IPS-20b (cell line): ENCODE measurements at regions not wholly inside any gene's neighbourhood (a gene's known extent, or its start where the extent isn't known, plus 50 kb on each side); places are given as distances from the start of the nearest gene placed in this dataset.

Experiments
- H3K27ac ChIP-seq: one replicate; pipeline ENCODE4 v1.5.1; 2013; ENCODE audit warnings: low read length
- H3K27me3 ChIP-seq: 2 replicates; pipeline ENCODE4 v1.6.1; 2013; ENCODE audit warnings: mild to moderate bottlenecking, low read length, inconsistent platforms; ENCODE audit not compliant: insufficient read depth
- H3K36me3 ChIP-seq: 2 replicates; pipeline ENCODE4 v1.6.1; 2013; ENCODE audit warnings: low read depth, mild to moderate bottlenecking, inconsistent platforms, low read length, moderate library complexity; ENCODE audit not compliant: insufficient read depth
- H3K4me1 ChIP-seq: 2 replicates; pipeline ENCODE4 v1.6.1; 2013; ENCODE audit warnings: mild to moderate bottlenecking, control low read depth, inconsistent platforms, low read length, moderate library complexity; ENCODE audit not compliant: insufficient read depth
- H3K4me3 ChIP-seq: 2 replicates; pipeline ENCODE4 v1.5.1; 2013; ENCODE audit warnings: mild to moderate bottlenecking, low read length, inconsistent platforms
- H3K9ac ChIP-seq: 2 replicates; pipeline ENCODE4 v1.6.1; 2013; ENCODE audit warnings: low read depth, mild to moderate bottlenecking, inconsistent platforms, low read length, moderate library complexity
- H3K9me3 ChIP-seq: 2 replicates; pipeline ENCODE4 v1.6.1; 2013; ENCODE audit warnings: mild to moderate bottlenecking, low read depth, low read length, inconsistent platforms; ENCODE audit not compliant: insufficient read depth

- Histone ChIP-seq H3K9ac (no peak overlapping the region), H3K27ac (no peak overlapping the region), H3K4me1 (no peaks in the 10 kb centered on the region)
Measured at GRCh38 chr5:82603033-82603987, 325.2 kb upstream of the RPS23 start.

GRCh38 chr5:82601861-82602260, 323.7 kb upstream of the RPS23 start:
- Histone ChIP-seq H3K27me3 (no peaks in the 10 kb centered on the region), H3K9me3 (no peaks in the 10 kb centered on the region), H3K4me1 (no peaks in the 10 kb centered on the region), H3K27ac (no peak overlapping the region), H3K36me3 (no peaks in the 10 kb centered on the region), H3K9ac (no peak overlapping the region), H3K4me3 (no peak overlapping the region)

More at GRCh38 chr5:82603033-82603987, 325.2 kb upstream of the RPS23 start:
- H3K9me3 ChIP-seq = no peaks in the 10 kb centered on the region
- no peaks in the 10 kb centered on the region for H3K36me3 ChIP-seq
- H3K27me3 ChIP-seq = no peaks in the 10 kb centered on the region
- H3K4me3 ChIP-seq = no peak overlapping the region

- H3K9ac ChIP-seq = no peak overlapping the region
- H3K27me3 ChIP-seq = no peaks in the 10 kb centered on the region
Measured at GRCh38 chr5:82601077-82601476, 322.9 kb upstream of the RPS23 start.

GRCh38 chr5:82599692-82600091, 321.5 kb upstream of the RPS23 start:
- no peaks in the 10 kb centered on the region for H3K36me3 ChIP-seq
- H3K27ac ChIP-seq = no peak overlapping the region
- no peak overlapping the region for H3K4me3 ChIP-seq
- H3K9ac ChIP-seq = no peak overlapping the region
- no peaks in the 10 kb centered on the region for H3K9me3 ChIP-seq
- H3K4me1 ChIP-seq = peaks cover 10% of the 10 kb centered on the region
- no peaks in the 10 kb centered on the region for H3K27me3 ChIP-seq

More at GRCh38 chr5:82601077-82601476, 322.9 kb upstream of the RPS23 start:
- H3K4me1 ChIP-seq = no peaks in the 10 kb centered on the region
- H3K27ac ChIP-seq = no peak overlapping the region
- H3K4me3 ChIP-seq = no peak overlapping the region
- H3K9me3 ChIP-seq = no peaks in the 10 kb centered on the region
- H3K36me3 ChIP-seq = no peaks in the 10 kb centered on the region

- Histone ChIP-seq H3K4me3 (no peak overlapping the region), H3K36me3 (no peaks in the 10 kb centered on the region), H3K4me1 (peaks cover 14% of the 10 kb centered on the region), H3K27ac (no peak overlapping the region), H3K9me3 (no peaks in the 10 kb centered on the region), H3K27me3 (no peaks in the 10 kb centered on the region), H3K9ac (no peak overlapping the region)
Measured at GRCh38 chr5:82599030-82599429, 320.9 kb upstream of the RPS23 start.

- no peaks in the 10 kb centered on the region for H3K36me3 ChIP-seq
- H3K27me3 ChIP-seq = no peaks in the 10 kb centered on the region
- H3K9ac ChIP-seq = no peak overlapping the region
- no peak overlapping the region for H3K4me3 ChIP-seq
- H3K9me3 ChIP-seq = no peaks in the 10 kb centered on the region
- no peak overlapping the region for H3K27ac ChIP-seq
- H3K4me1 ChIP-seq = peaks cover 17% of the 10 kb centered on the region
Measured at GRCh38 chr5:82597437-82597836, 319.3 kb upstream of the RPS23 start.

GRCh38 chr5:82596451-82596850, 318.3 kb upstream of the RPS23 start:
- no peaks in the 10 kb centered on the region for H3K27me3 ChIP-seq

GRCh38 chr5:82595113-82595512, 317.0 kb upstream of the RPS23 start:
- Histone ChIP-seq H3K4me1 (peaks cover 26% of the 10 kb centered on the region), H3K4me3 (no peak overlapping the region), H3K36me3 (peaks cover 4% of the 10 kb centered on the region; the same call in 1 of the 2 replicates), H3K9me3 (peaks cover 9% of the 10 kb centered on the region; the same call in 1 of the 2 replicates), H3K27ac (no peak overlapping the region), H3K27me3 (no peaks in the 10 kb centered on the region), H3K9ac (no peak overlapping the region)

More at GRCh38 chr5:82596451-82596850, 318.3 kb upstream of the RPS23 start:
- H3K36me3 ChIP-seq = no peaks in the 10 kb centered on the region
- H3K4me3 ChIP-seq = no peak overlapping the region
- peaks cover 23% of the 10 kb centered on the region for H3K4me1 ChIP-seq
- no peak overlapping the region for H3K9ac ChIP-seq
- H3K9me3 ChIP-seq = no peaks in the 10 kb centered on the region
- H3K27ac ChIP-seq = no peak overlapping the region

GRCh38 chr5:82594097-82594496, 315.9 kb upstream of the RPS23 start:
- no peak overlapping the region for H3K9ac ChIP-seq
- H3K4me1 ChIP-seq = peaks cover 26% of the 10 kb centered on the region
- peaks cover 19% of the 10 kb centered on the region for H3K9me3 ChIP-seq
- H3K4me3 ChIP-seq = no peak overlapping the region
- H3K27me3 ChIP-seq = no peaks in the 10 kb centered on the region
- no peak overlapping the region for H3K27ac ChIP-seq
- H3K36me3 ChIP-seq = peaks cover 8% of the 10 kb centered on the region; the same call in 1 of the 2 replicates

- Histone ChIP-seq H3K27ac (no peak overlapping the region), H3K4me1 (peaks cover 26% of the 10 kb centered on the region), H3K9ac (no peak overlapping the region), H3K36me3 (peaks cover 8% of the 10 kb centered on the region; the same call in 1 of the 2 replicates), H3K4me3 (no peak overlapping the region), H3K27me3 (no peaks in the 10 kb centered on the region), H3K9me3 (peaks cover 25% of the 10 kb centered on the region)
Measured at GRCh38 chr5:82593481-82593880, 315.3 kb upstream of the RPS23 start.

GRCh38 chr5:82591021-82591515, 312.9 kb upstream of the RPS23 start:
- Histone ChIP-seq H3K36me3 (peaks cover 8% of the 10 kb centered on the region; the same call in 1 of the 2 replicates), H3K27me3 (no peaks in the 10 kb centered on the region), H3K4me1 (peaks cover 26% of the 10 kb centered on the region), H3K27ac (no peak overlapping the region), H3K9ac (no peak overlapping the region), H3K4me3 (peak overlapping the region; percentile 8), H3K9me3 (peaks cover 25% of the 10 kb centered on the region)

GRCh38 chr5:82590112-82590511, 312.0 kb upstream of the RPS23 start:
- H3K27me3 ChIP-seq = no peaks in the 10 kb centered on the region
- peaks cover 8% of the 10 kb centered on the region; the same call in 1 of the 2 replicates for H3K36me3 ChIP-seq
- H3K9me3 ChIP-seq = peaks cover 25% of the 10 kb centered on the region
- H3K27ac ChIP-seq = no peak overlapping the region
- no peak overlapping the region for H3K4me3 ChIP-seq
- no peak overlapping the region for H3K9ac ChIP-seq
- peaks cover 20% of the 10 kb centered on the region for H3K4me1 ChIP-seq
